ENCODE measurements at regions not wholly inside any gene's neighbourhood (a gene's known extent, or its start where the extent isn't known, plus 50 kb on each side); places are given as distances from the start of the nearest gene placed in this dataset.
"Not testable (repeated sequence)": the region's sequence is repeated elsewhere in the genome, so short reads cannot be mapped to it uniquely, and the experiment has no call there.

DNA sequence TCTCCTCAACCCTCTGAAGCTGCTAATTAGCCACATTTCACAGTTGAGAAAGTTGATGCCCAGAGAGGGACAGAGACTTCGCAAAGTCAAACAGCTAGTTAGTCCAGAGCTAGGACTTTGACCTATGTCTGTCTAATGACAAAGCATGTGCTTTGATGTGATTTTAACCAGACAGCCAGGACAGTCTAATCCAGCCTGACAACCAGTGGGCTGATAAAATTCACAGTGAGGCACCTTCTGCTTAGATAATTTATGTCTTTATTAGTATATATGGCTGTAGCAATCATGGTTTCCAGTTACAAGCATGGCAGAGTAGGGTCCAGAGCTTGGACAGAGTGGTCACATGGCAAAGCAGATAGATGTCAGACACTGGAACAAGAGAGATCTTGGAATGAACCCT is 133.6 kb upstream of the C1QTNF7 start:
- DNase-seq (ENCODE audit: low read depth): no peak

DNA sequence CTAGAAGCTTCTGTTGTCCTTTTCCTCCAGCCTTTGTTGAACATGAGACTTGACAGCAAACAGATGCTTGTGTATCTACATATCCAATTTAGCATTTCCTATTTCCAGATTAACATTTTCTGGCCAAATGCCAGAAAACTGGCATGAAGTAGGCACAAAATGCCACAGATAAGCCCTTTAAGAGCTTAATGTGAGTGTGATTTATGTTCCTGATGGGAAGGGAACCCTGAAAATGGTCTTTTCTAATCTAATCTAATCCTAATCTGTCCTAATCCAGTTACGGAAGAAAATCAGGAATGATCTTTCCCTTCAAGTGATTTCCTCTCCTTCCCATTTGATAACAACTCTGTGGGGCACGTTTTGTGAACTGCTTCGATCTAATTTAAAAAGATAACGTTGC is 133.0 kb upstream of the C1QTNF7 start:
- no peak for DNase-seq (ENCODE audit: low read depth)

DNA sequence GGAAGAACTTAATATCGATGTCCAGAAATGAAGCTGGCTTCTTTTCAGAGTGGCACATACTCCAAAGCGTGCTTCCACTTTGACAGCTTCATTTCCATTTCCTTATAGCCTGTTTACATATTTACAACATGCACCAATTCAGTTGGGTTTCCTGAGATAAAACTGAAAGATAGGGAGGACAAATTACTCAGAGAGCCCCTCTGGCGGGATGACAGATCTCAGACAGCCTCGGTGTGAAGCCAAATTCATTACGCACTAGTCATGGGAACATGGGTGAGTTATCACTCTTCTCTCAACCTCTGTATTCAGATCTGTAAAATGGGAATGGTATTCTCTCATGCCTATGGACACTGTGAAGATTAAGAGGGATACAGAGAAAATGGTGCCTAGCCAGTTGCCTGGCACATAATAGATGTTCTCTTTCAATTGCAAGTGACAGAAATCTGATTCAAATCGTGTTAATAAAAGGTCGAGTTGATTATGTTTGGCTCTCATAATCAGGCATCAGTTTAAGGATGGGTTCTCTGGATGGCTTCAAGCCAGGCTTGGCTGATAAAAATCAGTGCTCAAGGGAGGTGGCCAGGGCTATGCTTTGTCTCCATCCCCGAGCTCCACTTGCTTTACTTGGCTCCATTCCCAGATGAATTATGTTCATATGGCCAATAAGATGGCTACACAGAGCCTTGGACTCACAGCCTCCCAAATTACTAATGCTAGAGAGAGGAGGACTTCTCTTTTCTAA is 132.2 kb upstream of the C1QTNF7 start:
- DNase-seq (ENCODE audit: low read depth): no peak

DNA sequence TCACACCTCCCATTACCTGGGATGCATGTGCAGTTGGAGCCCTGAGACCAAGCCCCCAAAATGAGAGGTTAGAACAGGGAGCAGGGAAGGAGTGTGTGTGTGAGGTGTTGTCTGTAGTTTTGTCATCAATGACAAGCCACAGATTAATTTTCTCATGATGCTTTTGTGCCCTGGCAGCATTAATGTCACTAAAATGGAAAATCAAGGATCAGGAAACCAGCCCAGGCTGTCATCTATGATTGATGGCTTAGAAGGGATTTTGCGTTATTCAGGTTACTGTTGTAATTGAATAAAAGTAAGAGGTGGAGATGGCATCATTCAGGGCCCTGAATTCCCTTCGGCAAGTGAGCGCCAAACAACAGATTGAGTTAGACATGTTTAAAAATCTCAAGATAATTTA is 130.5 kb upstream of the C1QTNF7 start:
- no peak for DNase-seq (ENCODE audit: low read depth)

DNA sequence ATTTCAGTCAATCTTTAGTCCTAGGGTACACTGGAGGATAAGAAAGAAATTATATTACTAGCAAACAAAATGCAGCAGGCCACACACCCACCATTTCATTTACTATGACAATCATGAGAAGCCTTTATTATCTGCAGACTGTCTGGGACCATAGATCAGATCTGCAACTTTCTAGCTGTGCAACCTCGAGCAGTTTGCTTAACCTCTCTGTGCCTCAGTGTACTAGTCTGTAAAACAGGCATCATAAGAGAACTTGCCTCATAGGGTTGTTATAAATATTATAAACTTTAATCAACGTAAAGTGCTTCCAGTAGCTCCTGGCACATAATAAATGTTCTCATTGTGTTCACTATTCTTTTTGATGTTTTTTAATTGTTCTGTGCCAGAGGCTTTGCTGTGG is 128.2 kb upstream of the C1QTNF7 start:
- no peak for DNase-seq (ENCODE audit: low read depth)

DNA sequence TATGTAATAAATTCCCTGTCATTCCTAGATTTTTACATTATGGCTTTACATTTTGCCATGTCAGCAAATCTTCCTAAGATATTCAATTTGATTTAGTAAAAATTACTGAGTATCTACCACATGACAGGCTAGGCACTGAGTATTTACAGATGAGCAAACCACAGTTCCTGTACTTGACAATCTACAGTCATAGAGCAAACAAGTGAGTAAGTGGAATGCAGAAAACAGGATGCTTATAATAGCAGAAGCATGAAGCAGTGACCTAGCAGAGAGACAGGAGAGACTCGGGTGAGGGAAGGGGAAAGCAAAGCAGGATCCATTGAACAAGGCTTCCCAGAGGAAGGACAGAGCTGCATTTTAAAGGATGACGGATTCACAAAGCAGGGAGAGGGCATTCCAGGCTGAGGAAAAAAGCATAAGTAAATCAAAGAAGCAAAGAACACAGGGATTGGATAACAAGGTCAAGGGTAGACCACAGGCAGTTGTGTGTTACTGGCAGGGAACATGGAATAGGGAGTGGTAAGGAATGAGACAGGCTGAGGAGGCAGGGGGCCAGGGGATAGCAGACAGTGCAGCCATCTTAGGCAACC is 124.7 kb upstream of the C1QTNF7 start:
- no peak for DNase-seq (ENCODE audit: low read depth)

DNA sequence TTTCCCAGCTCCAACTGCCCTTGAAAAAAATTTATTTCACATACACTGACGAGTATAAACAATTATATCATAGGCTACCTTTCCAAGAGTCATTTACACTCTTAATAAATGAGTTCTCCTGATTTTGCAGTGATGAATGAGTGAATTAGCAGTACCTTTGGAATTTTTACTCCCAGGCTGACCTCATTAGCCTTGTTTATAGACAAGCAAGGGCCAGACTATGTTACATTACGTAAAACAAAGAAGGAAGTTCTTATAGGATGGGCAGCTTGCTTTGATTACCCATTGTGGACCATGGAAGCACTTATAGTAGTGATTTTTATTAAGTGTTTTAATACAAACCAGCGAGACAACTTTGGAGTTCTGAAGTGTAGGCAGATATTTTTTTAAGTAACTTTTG is 112.9 kb upstream of the C1QTNF7 start:
- DNase-seq (ENCODE audit: low read depth): no peak

DNA sequence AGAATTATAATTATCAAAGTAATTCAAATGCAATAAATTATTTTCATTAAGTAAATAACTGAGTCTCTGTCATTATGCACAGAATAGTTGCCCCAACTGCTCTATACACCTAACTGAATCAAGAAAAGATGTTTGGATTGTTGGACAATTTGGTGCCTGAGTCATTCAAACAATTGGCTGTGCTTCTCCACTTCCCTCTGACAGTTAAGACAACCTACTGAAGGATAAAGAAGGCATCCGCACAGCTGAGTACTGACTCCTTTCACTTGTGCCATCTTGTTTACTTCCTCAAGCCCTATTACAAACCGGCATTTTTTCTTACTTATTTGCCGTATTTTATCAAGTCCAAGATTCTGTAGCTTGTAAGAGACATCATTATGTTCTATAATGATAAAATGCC is 110.6 kb upstream of the C1QTNF7 start:
- no peak for DNase-seq (ENCODE audit: low read depth)

DNA sequence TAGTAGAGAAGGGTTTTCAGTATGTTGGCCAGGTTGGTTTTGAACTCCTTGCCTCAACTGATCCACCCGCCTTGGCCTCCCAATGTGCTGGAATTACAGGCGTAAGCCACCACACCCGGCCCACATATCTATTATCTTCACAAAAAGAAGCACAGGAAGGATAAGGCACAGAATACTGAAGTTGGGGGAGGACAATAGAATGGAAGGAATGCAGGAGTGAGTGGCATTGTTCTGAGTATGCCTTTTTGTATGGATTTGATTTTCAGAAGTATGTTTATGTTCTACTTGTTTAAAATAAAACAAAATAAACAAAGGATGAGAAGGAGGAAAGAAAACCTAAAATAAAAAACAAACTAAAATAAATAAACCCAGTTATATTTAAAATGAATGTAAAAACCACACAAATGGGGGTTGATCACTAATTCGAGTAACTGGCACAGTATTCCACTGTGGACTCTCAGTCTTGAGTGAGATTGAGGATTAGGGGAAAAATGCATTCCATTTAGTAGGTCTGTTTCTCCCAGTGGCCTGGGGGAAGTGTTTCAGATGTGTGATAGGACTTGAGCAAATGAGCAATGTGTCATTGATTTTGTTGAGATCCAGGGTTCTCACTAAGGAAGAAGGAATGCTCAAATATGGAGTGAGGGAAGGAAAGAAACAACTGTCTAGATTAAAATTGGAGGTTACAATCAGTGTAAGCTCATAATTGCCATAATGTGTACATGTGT is 109.0 kb upstream of the C1QTNF7 start:
- DNase-seq (ENCODE audit: low read depth): no peak

DNA sequence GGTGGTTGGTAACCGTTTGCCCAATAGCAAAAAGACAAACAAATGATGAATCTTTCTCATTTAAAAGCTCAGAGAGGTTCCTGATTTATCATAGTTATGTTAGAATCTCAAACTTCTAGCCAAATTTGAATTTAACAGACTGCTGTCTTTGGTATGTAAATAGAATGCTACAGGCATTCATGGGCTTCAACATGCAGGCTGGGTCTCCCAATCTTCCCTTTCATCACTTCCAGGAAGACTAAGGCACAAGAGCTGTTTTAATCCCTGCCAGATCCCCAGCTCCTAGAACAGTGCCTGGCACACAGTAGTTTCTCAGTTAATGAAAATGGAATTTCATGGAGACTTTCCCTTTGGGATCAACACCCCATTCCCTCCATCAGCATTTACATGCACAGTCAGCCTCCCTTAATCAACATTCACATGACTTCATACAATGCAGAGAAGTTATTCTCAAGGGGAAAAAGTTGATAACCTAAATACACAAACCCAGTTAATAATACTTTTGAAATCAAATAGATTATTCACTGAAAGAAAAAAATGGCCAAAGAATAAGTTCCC is 107.6 kb upstream of the C1QTNF7 start:
- DNase-seq (ENCODE audit: low read depth): no peak

DNA sequence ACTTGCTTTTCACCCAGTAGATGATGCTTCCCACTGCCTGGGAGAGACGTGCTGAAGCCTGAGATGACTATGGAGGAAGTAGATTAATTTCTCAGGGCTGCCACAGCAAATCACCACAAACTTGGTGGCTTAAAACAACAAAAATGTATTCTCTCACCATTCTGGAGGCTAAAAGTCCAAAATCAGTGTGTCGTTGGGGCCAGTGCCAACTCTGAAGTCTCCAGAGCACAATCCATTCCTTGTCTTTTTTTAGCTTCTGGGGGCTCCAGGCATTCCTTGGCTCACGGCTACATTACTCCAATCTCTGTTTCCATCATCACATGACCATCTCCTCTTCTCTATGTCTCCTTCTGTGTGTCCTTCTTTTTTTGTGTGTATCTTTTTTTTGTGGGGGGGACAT is 105.8 kb upstream of the C1QTNF7 start:
- no peak for DNase-seq (ENCODE audit: low read depth)

DNA sequence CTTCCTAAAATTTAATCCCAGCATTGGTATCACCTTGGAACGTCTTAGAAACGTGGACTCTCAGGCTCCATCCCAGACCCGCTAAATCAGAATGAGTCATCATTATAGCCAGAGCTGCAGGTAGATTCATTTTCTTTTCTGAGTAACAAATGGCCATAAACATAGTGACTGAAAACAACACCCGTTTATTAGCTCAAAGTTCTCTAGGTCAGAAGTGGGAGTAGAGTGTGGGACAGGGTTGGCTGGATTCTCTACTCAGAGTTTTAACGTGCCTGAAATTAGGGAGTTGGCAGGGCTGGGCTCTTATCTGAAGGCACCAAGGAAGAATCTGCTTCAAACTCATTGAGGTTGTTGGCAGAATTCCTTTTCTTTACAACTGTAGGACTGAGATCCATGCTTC is 101.8 kb upstream of the C1QTNF7 start:
- no peak for DNase-seq (ENCODE audit: low read depth)

DNA sequence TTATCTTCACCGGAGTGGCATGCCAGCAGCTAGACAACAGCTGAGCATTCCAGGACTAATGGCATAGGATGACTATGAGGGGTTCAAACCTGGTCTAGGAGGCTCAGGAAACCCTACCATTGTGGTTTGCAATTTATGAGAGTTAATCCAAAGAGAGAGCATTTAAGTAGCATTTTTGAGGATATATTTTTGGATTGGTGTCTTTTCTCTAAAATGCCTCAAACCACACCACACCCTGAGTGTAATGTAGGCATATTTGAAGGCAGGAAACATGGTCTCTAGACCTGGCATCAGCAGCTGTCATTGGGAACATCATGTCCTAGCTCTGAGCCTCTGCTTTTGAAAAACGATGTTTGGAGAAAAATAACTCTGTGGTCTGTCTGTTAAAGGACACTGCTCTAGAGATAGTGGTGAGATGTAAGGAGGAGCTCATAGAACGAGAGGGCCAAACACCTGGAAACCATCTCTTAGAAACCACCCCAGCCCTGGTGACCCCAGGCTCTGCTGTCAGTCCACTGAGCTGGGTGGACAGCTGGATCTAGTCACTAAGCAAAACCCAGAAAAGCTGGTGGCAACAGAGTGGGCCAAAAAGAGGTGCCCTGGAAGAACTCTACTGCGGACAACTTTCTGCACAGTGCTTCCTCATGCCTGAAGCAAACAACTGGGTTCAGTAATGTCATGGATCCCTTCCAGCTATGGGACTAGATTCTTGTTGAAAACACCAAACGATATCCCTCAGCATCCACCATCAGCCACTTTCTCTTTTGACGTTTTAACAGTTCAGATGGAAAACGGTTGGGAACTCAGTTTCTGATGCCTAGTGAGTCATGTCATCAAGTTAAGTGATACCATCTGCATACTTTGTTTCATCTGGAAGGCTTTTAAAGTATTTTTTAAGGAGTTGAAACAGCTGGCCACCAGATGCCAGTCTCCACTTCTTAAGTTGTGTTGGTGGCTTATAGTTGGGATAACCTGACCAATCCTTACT is 100.2 kb upstream of the C1QTNF7 start:
- no peak for DNase-seq (ENCODE audit: low read depth)

DNA sequence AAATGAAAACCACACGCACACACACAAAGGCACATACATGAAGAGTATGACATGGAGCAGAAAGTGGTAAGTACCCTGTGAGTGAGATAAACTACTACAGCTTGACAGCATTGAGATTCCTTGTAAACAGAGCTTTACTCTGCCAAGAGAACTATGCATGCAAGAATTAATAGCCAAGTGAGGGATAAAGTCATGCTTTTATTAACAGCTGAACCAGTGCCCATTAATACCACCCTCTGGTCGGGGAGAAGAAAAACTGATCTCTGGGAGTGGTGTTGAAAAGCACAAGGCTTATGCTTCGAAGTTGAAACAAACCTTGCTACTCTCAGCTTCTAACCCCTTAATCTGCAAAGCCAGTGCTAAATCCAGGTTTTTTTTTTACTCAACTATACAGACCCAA is 95.9 kb upstream of the C1QTNF7 start:
- DNase-seq (ENCODE audit: low read depth): no peak

DNA sequence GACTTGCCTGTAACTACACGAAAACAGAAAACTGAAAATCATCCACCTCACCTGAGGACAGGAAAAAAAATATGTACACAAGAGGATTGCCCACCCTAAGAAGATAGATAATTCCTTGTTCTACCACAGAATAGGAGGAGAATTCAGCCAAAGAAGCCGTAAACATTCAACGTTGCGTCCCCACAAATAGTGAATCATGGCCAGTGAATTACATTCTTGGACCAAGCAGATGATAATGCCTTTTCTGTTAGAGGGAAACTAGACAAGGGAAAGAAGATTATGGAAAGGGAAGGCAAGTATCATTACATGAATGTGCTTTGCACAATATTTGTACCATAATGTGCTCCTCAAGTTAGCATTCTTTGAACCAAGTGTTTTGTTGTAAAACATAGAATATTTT is 95.5 kb upstream of the C1QTNF7 start:
- no peak for DNase-seq (ENCODE audit: low read depth)

DNA sequence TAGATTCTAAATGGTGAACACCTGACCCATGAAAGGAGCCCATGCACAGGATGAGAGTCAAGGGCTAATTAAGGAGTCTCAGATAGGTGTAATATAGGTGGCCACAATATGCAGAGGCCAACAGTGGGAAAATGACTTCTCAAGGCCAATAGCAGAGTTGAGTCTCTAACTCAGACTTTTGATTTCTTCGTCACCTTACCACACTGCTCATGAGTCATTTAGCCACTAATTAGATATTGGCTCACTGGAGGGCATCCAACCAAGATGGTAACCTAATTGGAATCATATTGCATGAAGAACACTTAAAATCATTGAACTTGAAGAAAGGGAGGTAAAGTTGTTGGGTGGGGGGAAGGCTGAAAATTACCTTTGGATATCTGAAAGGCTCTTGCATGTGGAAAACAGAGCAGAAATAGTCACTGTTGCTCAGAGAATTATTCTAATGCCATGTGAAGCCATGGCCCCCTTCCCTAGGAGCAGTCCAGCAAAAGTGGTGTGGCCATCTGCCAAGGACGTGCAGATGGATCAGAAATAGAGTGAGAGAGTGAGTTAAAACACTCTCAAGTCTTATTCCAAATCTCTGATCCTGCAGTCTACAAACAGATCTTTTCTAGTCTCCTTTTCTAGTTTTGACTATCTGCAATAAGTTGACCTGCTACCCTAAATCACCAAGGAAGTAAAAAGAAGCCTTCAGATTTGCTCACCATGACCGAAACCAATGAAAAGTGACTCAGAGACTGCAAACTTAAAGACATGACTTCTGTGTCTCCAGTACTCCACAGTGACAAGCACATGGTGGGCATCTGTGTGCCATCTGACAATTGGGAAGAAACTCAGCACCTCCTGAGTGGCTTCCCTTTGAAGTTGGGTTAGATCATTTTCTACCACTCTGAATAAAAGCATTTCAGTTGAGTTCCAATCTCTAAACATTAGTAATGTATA is 93.9 kb upstream of the C1QTNF7 start:
- no peak for DNase-seq (ENCODE audit: low read depth)

DNA sequence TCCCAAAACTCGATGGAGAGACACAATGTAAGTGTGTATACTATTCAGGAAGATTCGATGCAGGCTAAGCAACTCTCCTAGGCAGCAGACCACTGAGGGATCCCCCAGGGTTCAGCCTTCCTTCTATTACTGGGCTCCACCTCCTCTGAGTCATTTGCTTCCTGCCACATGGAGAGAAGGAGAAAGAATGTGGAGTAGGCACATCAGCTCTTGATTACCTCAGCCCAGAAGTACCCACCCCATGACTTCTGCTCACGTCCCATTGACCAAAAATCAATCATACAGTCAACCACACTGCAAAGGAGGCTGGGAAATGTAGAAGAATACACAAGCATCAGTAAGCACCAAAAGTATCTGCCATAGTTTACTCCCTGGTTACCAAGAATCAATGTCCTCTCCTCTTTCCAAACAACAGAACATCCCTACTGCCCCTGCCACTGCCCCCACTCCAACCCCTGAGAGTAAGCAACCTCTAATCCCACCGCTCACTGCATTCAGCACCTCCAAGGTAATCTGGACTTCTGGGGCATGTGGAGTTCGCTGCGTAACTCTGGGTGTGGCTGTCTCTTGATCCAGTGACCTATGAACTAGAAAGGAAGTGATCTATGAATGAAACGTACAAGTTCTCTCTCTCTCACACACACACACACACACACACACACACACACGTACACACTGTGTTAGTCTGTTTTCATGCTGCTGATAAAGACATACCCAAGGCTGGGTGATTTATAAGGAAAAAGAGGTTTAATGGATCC is 91.2 kb upstream of the C1QTNF7 start:
- no peak for DNase-seq (ENCODE audit: low read depth)

DNA sequence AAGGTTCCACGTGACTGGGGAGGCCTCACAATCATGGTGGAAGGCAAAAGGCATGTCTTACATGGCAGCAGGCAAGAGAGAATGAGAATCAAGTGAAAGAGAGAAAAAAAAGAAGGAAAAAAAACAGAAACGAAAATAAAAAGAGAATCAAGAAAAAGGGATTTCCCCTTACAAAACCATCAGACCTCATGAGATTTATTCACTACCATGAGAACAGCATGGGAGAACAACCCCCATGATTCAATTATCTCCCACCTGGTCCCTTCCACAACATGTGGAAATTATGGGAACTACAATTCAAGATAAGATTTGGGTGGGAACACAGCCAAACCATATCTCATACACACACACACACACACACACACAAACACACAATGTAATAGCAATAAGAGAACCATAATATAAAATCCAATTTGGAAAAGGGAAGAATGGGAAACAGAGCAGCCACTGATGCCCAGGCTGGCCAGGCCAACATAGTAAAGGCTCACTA is 90.6 kb upstream of the C1QTNF7 start:
- DNase-seq (ENCODE audit: low read depth): not testable (repeated sequence)

DNA sequence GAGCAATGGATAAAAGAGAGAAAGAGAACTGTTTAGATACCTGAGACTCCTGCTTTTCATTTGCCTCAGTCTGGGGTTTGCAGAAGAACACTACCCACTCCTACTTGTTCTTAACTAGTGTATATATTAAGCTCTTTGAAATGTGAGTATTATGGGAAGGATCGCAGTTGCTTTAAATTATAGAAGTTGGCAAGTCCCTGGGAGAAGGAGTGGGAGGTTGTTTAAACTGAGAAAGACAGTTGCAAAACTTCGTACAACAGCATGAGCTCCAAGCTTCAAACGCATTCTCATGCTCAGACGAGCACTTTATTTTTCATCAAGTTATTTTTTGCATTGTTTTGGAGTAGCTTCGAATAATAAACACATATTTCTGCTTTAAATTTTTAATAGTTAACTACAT is 88.1 kb upstream of the C1QTNF7 start:
- no peak for DNase-seq (ENCODE audit: low read depth)

DNA sequence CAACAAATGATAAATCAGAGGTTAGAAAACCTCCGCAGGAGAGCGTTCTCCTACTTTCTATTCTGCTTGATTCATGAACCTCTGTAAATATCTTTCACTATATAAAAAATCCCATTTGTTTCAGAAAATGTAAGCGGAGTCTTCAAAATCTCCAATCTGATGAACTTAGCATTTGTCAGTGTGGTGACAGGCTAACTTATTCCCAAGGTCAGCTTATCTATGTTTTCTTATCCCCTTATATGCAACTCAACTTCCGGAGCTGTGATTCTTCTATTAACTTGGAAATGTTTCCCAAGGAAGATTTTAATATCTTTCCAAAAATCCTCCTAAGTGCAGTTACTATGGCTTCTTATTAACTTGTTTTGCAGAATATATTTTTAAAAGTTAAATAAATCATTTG is 87.5 kb upstream of the C1QTNF7 start:
- DNase-seq (ENCODE audit: low read depth): no peak

Data from stimulated activated CD4-positive, alpha-beta T cell treated with anti-CD3 and anti-CD28 coated beads, Interleukin-2, amount 100 ng/mL, for 4 hours (primary cell).